ENCODE measurements at regions not wholly inside any gene's neighbourhood (a gene's known extent, or its start where the extent isn't known, plus 50 kb on each side); places are given as distances from the start of the nearest gene placed in this dataset.

DNA sequence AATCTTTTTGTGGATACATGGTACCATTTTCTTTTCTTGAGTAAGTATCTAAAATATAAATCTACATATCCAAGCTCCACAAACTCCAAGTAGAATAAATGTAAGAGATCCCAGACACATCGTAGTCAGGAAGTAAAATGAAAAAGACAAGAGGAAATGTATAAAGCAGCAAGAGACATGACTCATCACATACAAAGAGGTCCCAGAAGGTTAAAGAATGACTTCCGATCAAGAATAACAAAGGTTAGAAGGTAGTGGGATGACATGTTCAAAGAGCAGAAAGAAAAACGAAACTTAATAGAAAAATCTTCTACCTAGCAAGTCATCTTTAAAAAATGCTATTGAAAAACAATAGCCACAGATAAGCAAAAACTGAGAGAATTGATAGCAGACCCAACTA lies 705.8 kb downstream of the NR2F2 start:
- Mint-ChIP-seq H3K36me3 (ENCODE audit: low read depth) (no peaks in the 10 kb centered on the region), H3K27me3 (ENCODE audit: low read depth) (peaks cover 2% of the 10 kb centered on the region), H3K4me3 (no peak overlapping the region), H3K27ac (no peak overlapping the region), H3K9me3 (peaks cover 4% of the 10 kb centered on the region), H3K4me1 (ENCODE audit: low read depth) (no peaks in the 10 kb centered on the region)
- intact Hi-C loops (cut with micrococcal nuclease), result no loop called here
- CTCF ChIA-PET, result no interaction called here
- no peak for DNase-seq

DNA sequence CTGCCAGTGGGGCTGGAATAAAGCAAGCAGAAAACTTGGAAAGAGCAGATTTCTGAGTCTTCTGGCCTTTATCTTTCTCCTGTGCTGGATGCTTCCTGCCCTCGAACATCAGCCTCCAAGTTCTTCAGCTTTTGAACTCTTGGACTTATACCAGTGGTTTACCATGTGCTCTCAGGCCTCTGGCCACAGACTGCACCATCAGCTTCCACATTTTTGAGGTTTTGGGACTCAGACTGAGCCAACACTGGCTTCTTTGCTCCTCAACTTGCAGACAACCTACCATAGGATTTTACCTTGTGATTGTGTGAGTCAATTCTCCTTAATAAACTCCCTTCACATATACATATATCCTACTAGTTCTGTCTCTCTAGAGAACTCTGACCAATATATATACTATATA lies 706.6 kb downstream of the NR2F2 start:
- intact Hi-C loops (cut with micrococcal nuclease), result no loop called here
- no peaks in the 10 kb centered on the region for H3K4me1 Mint-ChIP-seq (ENCODE audit: low read depth)
- peaks cover 2% of the 10 kb centered on the region for H3K27me3 Mint-ChIP-seq (ENCODE audit: low read depth)
- no peaks in the 10 kb centered on the region for H3K36me3 Mint-ChIP-seq (ENCODE audit: low read depth)
- no peak overlapping the region for H3K4me3 Mint-ChIP-seq
- H3K9me3 Mint-ChIP-seq, result peaks cover 2% of the 10 kb centered on the region
- no peak for DNase-seq
- CTCF ChIA-PET, result no interaction called here
- H3K27ac Mint-ChIP-seq, result no peak overlapping the region

DNA sequence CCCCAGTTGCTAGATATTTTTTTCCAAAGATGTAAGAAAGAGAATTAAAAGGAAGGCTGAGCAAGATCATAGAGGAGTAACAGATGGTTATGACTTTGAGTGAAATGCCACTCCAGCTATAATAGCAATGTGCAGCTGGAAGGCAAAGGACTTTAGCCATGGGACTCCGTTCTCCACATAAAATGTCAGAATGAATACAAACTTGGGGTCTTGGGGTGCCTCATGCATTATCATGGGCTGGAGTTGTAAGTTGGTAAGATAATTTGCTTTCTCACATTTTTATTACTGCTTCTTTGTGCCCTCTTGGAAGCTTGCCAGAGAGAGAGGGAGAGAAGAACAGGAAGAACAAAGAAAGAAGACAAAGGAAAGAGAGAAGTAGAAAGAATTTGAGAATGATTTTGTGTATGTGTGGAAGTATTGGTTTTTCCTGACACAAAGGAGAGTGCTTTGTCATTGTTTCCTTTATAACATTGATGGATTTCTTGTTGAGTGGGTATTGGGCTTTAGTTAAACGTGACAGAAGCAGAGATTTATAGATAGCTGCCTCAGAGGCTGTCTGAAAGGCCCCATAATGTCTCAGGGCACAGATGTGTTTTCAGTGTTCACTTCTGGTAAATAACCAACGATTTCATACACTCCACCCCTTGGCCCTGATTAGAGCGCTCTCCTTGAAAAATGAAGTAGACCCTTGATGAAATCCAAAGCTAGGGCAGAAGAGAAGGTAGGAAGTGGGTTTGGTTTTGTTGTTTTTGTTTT lies 715.3 kb downstream of the NR2F2 start:
- no peak for DNase-seq
- Mint-ChIP-seq H3K36me3 (ENCODE audit: low read depth) (peaks cover 1% of the 10 kb centered on the region), H3K27ac (no peak overlapping the region), H3K27me3 (ENCODE audit: low read depth) (no peaks in the 10 kb centered on the region), H3K9me3 (no peaks in the 10 kb centered on the region), H3K4me3 (no peak overlapping the region), H3K4me1 (ENCODE audit: low read depth) (no peaks in the 10 kb centered on the region)
- CTCF ChIA-PET, result no interaction called here
- intact Hi-C loops (cut with micrococcal nuclease), result no loop called here

DNA sequence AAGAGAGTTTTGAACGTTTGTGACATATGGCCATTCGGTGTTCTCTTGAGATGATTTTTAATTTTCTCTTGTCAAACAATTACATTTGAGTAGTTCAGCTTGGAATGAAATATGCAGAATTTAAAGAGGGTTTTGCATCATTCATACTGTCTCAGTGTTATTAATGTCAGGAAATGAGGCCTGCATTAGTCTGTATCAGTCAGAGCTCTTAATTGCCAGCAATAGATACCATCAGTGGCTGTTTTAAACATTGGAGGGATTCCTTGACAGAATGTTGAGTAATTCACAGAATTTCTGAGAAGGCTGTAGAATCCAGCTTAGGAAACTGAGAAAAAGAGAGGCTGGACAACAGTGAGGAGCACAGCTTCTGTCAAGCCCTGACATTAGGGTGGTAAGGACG lies 722.0 kb downstream of the NR2F2 start:
- Mint-ChIP-seq H3K27ac (no peak overlapping the region), H3K9me3 (no peaks in the 10 kb centered on the region), H3K4me1 (ENCODE audit: low read depth) (no peaks in the 10 kb centered on the region), H3K27me3 (ENCODE audit: low read depth) (no peaks in the 10 kb centered on the region), H3K36me3 (ENCODE audit: low read depth) (no peaks in the 10 kb centered on the region), H3K4me3 (no peak overlapping the region)
- intact Hi-C loops (cut with micrococcal nuclease), result no loop called here
- CTCF ChIA-PET, result no interaction called here
- DNase-seq, result no peak

DNA sequence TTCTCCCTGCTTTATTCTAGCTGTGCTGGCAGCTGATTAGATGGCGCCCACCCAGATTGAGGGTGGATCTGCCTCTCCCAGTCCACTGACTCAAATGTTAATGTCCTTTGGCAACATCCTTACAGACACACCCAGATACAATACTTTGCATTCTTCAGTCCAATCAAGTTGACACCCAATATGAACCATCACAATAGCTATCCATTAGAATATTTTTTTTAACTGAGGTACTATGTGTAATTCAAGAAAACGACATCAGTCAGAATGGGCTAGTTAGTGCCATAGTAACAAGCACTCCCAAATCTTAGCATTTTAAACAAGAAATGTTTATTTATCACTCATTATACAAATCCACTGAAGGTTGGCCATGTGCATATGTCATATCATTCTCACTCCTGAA lies 723.1 kb downstream of the NR2F2 start:
- Mint-ChIP-seq H3K9me3 (no peaks in the 10 kb centered on the region), H3K4me3 (no peak overlapping the region), H3K36me3 (ENCODE audit: low read depth) (no peaks in the 10 kb centered on the region), H3K27ac (no peak overlapping the region), H3K27me3 (ENCODE audit: low read depth) (no peaks in the 10 kb centered on the region), H3K4me1 (ENCODE audit: low read depth) (no peaks in the 10 kb centered on the region)
- CTCF ChIA-PET, result no interaction called here
- intact Hi-C loops (cut with micrococcal nuclease), result no loop called here
- DNase-seq, result no peak

DNA sequence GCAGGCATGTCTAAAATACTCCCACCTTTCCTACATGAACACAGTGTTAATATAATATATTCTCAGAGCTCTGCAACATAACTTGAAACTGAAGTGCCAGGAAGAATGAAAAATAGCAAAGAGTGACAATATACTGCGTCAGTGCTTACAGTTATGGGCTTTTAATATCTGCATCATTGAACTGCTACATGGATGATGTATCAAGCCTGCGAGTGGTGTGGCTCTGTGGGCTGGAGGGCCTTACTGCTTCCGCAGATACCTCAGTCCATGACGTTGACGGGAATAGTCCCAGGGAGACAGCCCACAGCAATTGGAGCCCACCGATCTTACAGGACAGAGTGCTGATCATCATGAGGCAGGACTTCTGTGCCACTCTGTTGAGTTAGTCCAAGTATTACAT lies 727.0 kb downstream of the NR2F2 start:
- Mint-ChIP-seq H3K36me3 (ENCODE audit: low read depth) (no peaks in the 10 kb centered on the region), H3K4me3 (no peak overlapping the region), H3K27me3 (ENCODE audit: low read depth) (peaks cover 4% of the 10 kb centered on the region), H3K27ac (no peak overlapping the region), H3K9me3 (no peaks in the 10 kb centered on the region), H3K4me1 (ENCODE audit: low read depth) (no peaks in the 10 kb centered on the region)
- intact Hi-C loops (cut with micrococcal nuclease), result no loop called here
- DNase-seq, result no peak
- CTCF ChIA-PET, result no interaction called here

DNA sequence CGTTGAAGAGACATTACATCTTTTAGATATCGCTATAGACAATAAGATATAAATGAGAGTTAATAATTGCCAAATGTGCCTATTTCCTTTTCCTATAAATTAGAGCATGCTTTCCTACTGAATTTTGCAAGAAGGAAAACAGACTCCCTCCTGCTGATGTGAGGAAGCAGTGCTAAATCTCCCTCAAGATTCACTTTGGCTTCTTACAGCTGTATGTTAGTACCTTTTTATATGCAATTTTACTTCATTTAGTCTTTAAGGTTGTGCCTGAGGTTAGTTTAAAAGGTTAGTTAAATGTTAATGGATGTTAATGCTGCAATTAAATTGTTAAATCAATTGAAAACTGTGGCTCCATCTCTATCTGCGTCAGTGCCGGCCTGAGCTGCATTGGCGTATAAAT lies 728.8 kb downstream of the NR2F2 start:
- intact Hi-C loops (cut with micrococcal nuclease), result no loop called here
- Mint-ChIP-seq H3K27me3 (ENCODE audit: low read depth) (peaks cover 4% of the 10 kb centered on the region), H3K36me3 (ENCODE audit: low read depth) (no peaks in the 10 kb centered on the region), H3K4me3 (no peak overlapping the region), H3K4me1 (ENCODE audit: low read depth) (no peaks in the 10 kb centered on the region), H3K9me3 (no peaks in the 10 kb centered on the region), H3K27ac (no peak overlapping the region)
- DNase-seq, result no peak
- CTCF ChIA-PET, result no interaction called here

DNA sequence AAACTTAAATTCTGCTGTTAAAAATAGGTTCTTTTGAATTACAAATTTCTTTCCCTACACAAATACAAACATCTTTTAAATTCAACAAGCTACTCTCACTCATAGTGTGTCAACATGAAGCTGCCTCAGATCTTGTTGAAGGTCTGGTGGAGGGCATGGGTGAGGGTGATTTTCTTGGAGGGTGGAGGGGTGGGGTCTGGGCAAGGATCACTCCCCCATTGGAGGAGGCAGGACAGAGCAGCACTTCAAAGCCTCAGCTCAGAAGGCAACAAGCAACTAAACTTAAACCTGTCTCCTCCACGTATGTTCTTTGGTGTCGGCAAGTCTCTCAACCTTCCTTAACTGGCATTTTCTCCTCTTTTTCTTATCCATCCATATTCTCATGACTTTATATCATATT lies 730.9 kb downstream of the NR2F2 start:
- intact Hi-C loops (cut with micrococcal nuclease), result no loop called here
- Mint-ChIP-seq H3K9me3 (peaks cover 3% of the 10 kb centered on the region), H3K4me1 (ENCODE audit: low read depth) (no peaks in the 10 kb centered on the region), H3K27me3 (ENCODE audit: low read depth) (peaks cover 4% of the 10 kb centered on the region), H3K4me3 (no peak overlapping the region), H3K36me3 (ENCODE audit: low read depth) (no peaks in the 10 kb centered on the region), H3K27ac (no peak overlapping the region)
- DNase-seq, result no peak
- CTCF ChIA-PET, result no interaction called here

DNA sequence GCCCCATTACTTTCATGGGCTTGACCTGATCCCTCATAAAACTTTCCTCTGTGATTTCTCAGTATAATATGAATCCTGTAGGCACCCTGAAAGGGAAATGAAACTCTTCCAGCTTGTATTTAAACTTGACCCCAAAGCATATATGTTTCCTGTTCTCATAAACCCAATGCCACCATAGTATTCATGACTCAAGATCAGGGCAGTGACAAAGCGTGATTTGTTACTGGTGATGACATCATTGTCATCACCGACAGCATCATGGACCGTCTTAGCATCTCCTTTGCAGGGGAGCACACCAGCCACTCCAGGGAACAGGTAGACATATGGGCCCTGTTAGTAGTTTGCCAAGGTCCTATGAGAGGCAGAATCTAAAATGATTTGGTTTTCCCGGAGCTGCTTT lies 741.2 kb downstream of the NR2F2 start:
- H3K9me3 Mint-ChIP-seq, result peaks cover 6% of the 10 kb centered on the region
- no peak for DNase-seq
- CTCF ChIA-PET, result no interaction called here
- H3K4me3 Mint-ChIP-seq, result no peak overlapping the region
- intact Hi-C loops (cut with micrococcal nuclease), result no loop called here
- H3K27ac Mint-ChIP-seq, result no peak overlapping the region
- H3K36me3 Mint-ChIP-seq (ENCODE audit: low read depth), result no peaks in the 10 kb centered on the region
- H3K27me3 Mint-ChIP-seq (ENCODE audit: low read depth), result peaks cover 4% of the 10 kb centered on the region
- no peaks in the 10 kb centered on the region for H3K4me1 Mint-ChIP-seq (ENCODE audit: low read depth)

DNA sequence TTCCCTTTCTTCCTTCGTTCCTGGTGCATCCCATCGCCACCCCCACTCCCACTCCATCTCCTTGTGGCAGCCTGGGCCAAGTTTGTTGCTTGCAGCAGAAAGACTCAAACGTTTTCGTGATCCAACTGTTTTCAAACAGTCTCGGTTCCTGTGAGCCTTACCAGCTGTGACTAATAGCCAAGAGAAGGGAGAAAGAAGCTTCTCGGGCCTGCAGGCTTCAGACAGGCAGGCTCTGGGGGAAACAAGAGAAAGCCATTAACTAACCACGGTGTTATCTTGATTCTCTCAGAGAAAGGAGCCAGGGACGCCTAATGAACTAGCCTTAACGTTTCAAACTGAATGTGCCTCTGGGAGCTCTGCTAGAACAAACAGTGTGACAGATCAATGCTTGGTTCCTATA lies 742.0 kb downstream of the NR2F2 start:
- Mint-ChIP-seq H3K9me3 (peaks cover 6% of the 10 kb centered on the region), H3K27ac (no peak overlapping the region), H3K27me3 (ENCODE audit: low read depth) (peaks cover 4% of the 10 kb centered on the region), H3K4me3 (no peak overlapping the region), H3K4me1 (ENCODE audit: low read depth) (no peaks in the 10 kb centered on the region), H3K36me3 (ENCODE audit: low read depth) (no peaks in the 10 kb centered on the region)
- no peak for DNase-seq
- CTCF ChIA-PET, result no interaction called here
- intact Hi-C loops (cut with micrococcal nuclease), result no loop called here

DNA sequence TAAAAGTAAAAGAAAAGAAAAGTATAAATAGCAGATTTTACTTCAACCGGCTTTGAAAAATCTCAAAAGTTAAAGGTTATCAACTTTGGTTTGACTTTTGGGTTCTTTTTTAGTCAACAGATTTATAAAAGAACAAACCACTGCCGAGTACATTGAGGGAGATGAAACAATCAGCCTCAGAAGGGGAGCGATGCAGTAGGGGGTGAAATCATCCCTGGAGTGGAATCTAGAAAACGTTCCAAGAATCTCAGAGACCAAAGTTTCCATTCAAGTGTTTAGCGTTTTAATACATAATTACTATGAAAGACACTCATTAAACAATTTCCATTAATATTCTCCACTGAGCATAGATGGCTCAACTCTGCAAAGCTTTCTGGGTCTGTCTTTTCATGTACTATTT lies 745.5 kb downstream of the NR2F2 start:
- CTCF ChIA-PET, result no interaction called here
- Mint-ChIP-seq H3K4me3 (no peak overlapping the region), H3K4me1 (ENCODE audit: low read depth) (no peaks in the 10 kb centered on the region), H3K36me3 (ENCODE audit: low read depth) (no peaks in the 10 kb centered on the region), H3K27ac (no peak overlapping the region), H3K9me3 (peaks cover 3% of the 10 kb centered on the region), H3K27me3 (ENCODE audit: low read depth) (peaks cover 6% of the 10 kb centered on the region)
- intact Hi-C loops (cut with micrococcal nuclease), result no loop called here
- DNase-seq, result no peak

DNA sequence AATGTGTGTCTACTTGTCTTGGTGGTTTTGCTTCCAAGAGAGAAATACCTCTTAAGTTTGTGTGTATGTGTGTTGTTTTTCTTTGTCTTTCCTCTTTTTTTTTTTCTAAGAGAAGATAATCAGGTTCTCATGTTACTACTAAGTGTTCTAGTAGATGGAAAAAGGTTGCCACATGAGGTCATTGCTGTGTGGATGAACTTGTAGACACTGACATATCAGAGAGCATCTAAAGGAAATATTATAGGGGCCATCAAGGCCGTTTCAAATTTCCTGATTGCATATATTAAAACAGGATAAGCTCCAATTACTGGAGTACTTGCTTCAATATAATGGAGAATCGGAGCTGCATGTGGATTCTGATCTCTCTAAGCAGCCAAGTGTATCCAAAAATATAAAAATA lies 747.5 kb downstream of the NR2F2 start:
- peaks cover 3% of the 10 kb centered on the region for H3K9me3 Mint-ChIP-seq
- CTCF ChIA-PET, result no interaction called here
- intact Hi-C loops (cut with micrococcal nuclease), result no loop called here

DNA sequence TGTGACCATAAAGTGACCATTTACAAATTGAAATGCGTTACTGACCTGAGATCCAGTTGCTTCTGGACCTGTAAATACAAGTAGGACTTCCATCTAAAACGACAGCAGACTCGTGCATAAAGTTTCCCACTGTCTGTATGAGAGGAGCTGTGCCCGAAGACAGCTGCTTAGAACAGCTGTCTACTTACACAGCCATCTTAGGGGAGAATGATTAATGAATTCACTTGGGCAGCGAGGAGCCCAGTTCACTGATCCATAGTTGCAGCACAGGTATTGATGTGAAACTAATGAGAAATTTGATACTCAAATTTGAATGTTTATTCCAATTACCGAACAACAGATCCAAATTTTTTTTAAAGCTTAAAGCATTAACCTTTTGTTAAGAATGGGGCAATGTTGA lies 748.1 kb downstream of the NR2F2 start:
- no peak overlapping the region for H3K4me3 Mint-ChIP-seq
- H3K27me3 Mint-ChIP-seq (ENCODE audit: low read depth), result peaks cover 2% of the 10 kb centered on the region
- intact Hi-C loops (cut with micrococcal nuclease), result no loop called here
- H3K4me1 Mint-ChIP-seq (ENCODE audit: low read depth), result no peaks in the 10 kb centered on the region
- peaks cover 3% of the 10 kb centered on the region for H3K9me3 Mint-ChIP-seq
- H3K27ac Mint-ChIP-seq, result no peak overlapping the region
- CTCF ChIA-PET, result no interaction called here
- no peaks in the 10 kb centered on the region for H3K36me3 Mint-ChIP-seq (ENCODE audit: low read depth)
- no peak for DNase-seq

More for the DNA sequence above, 747.5 kb downstream of the NR2F2 start:
- Mint-ChIP-seq H3K27me3 (ENCODE audit: low read depth) (peaks cover 2% of the 10 kb centered on the region), H3K4me3 (no peak overlapping the region), H3K27ac (no peak overlapping the region), H3K36me3 (ENCODE audit: low read depth) (no peaks in the 10 kb centered on the region), H3K4me1 (ENCODE audit: low read depth) (no peaks in the 10 kb centered on the region)
- DNase-seq, result no peak

Measured in activated naive CD4-positive, alpha-beta T cell treated with anti-CD3 and anti-CD28 coated beads for 36 hours (primary cell).